GM12891 (cell line): ENCODE measurements at regions not wholly inside any gene's neighbourhood (a gene's known extent, or its start where the extent isn't known, plus 50 kb on each side); places are given as distances from the start of the nearest gene placed in this dataset.

Experiments used
- DNase-seq: peaks from one replicate; pipeline ENCODE4 v3.0.0; 2011; ENCODE audit warnings: low spot score; ENCODE audit not compliant: insufficient read length
- FAIRE-seq: peaks from 2 replicates; lab custom pipeline; 2011; peaks lifted over from hg19 to GRCh38; lab: Jason Lieb, UNC
- PAX5 ChIP-seq: IDR thresholded peaks from 2 replicates; pipeline ENCODE4 v1.6.1; 2011; ENCODE audit warnings: low read length, moderate library complexity, mild to moderate bottlenecking; ENCODE audit not compliant: insufficient read depth, severe bottlenecking
- POLR2A ChIP-seq: IDR thresholded peaks from 2 replicates; pipeline ENCODE4 v1.6.1; 2011; ENCODE audit warnings: low read depth, low read length, control low read depth
- POLR2AphosphoS5 ChIP-seq: IDR thresholded peaks from 2 replicates; pipeline ENCODE4 v1.6.1; 2011; ENCODE audit warnings: low read depth, low read length, control low read depth
- POU2F2 ChIP-seq: IDR thresholded peaks from 2 replicates; pipeline ENCODE4 v1.6.1; 2011; ENCODE audit warnings: low read depth, mild to moderate bottlenecking, control low read depth, low read length, moderate library complexity
- SPI1 ChIP-seq: IDR thresholded peaks from 2 replicates; pipeline ENCODE4 v1.6.1; 2011; ENCODE audit warnings: low read depth, low read length, control low read depth
- TAF1 ChIP-seq: IDR thresholded peaks from 2 replicates; pipeline ENCODE4 v1.6.1; 2011; ENCODE audit warnings: low read depth, low read length, control low read depth

DNA sequence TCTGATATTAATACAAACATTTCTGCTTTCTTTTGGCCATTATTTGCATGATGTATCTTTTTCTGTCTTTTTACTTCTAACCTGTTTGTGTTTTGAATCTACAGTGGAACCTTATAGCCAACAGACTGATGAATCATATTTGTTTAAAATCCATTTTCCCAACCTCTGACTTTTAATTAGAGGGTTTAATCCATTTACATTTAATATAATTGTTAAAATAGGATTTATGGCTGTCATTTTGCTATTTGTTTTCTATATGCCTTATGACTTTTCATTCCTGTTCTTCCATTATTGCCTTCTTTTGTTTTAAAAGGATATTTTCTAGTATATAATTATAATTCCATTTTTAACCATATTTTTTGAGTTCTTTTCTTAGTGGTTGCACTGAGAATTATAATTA, 286.1 kb downstream of the ZNF621 start:
- FAIRE-seq, result no peak
- TF ChIP-seq POLR2AphosphoS5 (no peak), PAX5 (no peak), POU2F2 (no peak), SPI1 (no peak), POLR2A (no peak), TAF1 (no peak)
- DNase-seq, result no peak

- TF ChIP-seq PAX5 (no peak), POLR2A (no peak), POU2F2 (no peak), POLR2AphosphoS5 (no peak), SPI1 (no peak), TAF1 (no peak)
- FAIRE-seq (no peak), DNase-seq (no peak)
These were observed 292.3 kb downstream of the ZNF621 start for GRCh38 chr3:40817017-40817416.

- no peak for FAIRE-seq
- no peak for DNase-seq
- TF ChIP-seq POLR2AphosphoS5, result no peak
- no peak for TF ChIP-seq TAF1
- no peak for TF ChIP-seq SPI1
- TF ChIP-seq POLR2A, result no peak
- no peak for TF ChIP-seq POU2F2
- no peak for TF ChIP-seq PAX5
These were observed 296.6 kb downstream of the ZNF621 start for GRCh38 chr3:40821315-40821714.

GRCh38 chr3:40827226-40827625, 302.5 kb downstream of the ZNF621 start:
- no peak for TF ChIP-seq SPI1
- TF ChIP-seq TAF1, result no peak
- no peak for TF ChIP-seq POLR2AphosphoS5
- no peak for TF ChIP-seq PAX5
- no peak for TF ChIP-seq POU2F2
- no peak for TF ChIP-seq POLR2A
- no peak for DNase-seq
- no peak for FAIRE-seq

- FAIRE-seq (no peak), DNase-seq (no peak)
- TF ChIP-seq SPI1 (no peak), TAF1 (no peak), PAX5 (no peak), POU2F2 (no peak), POLR2AphosphoS5 (no peak), POLR2A (no peak)
These were observed 303.4 kb downstream of the ZNF621 start for GRCh38 chr3:40827942-40828688.

DNA sequence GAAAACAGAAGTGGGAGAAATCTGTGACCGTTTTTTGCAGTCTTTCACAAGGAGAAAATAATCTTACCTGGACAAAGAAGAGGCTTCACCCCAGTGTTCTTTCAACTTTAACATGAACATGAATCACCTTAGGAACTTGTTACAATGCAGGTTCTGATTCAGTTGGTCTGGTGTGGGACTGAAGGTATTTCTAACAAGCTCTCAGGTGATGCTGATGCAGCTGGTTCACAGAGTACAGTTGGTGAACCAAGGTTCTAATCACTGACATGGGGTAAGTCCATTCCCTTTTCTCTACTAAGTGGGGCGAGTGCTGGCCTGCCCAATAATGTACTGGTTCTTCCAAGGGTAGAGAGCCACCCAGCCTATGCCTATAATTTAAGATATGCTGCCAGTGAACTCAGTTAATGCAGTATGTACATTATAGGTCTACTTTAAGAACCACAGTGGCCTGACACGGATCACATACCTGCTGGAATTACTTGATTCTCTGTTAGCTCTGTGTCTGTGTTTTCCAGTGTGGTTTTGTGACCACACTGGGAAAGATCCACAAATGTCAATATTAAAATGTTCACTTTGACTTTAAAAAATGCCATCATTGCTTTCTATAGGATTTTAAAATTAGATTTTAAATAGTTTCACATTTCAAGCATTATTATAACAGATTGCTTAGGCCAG, 304.1 kb downstream of the ZNF621 start:
- FAIRE-seq, result no peak

GRCh38 chr3:40829876-40830275, 305.1 kb downstream of the ZNF621 start:
- FAIRE-seq (no peak), DNase-seq (no peak)
- TF ChIP-seq POU2F2 (no peak), SPI1 (no peak), POLR2AphosphoS5 (no peak), TAF1 (no peak), PAX5 (no peak), POLR2A (no peak)

More for the DNA sequence above, 304.1 kb downstream of the ZNF621 start:
- TF ChIP-seq POU2F2 (no peak), TAF1 (no peak), SPI1 (no peak), PAX5 (no peak), POLR2A (no peak), POLR2AphosphoS5 (no peak)
- DNase-seq, result no peak

DNA sequence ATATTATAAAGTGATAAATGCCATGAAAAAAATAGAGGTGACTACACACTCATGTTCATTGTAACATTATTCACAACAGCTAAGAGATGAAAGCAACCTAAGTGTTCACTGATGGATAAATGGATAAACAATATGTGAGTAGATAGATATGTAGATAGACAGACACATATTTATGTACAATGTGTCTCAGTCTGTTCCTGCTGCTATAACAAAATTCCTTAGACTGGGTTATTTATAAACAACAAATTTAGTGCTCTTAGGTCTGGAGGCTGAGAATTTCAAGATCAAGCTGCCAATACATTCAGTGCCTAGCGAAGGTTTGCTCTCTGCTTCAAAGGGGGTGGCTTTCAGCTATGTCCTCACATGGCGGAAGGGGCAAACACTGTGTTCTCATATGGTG, 312.5 kb downstream of the ZNF621 start:
- no peak for TF ChIP-seq POLR2A
- no peak for TF ChIP-seq PAX5
- TF ChIP-seq POLR2AphosphoS5, result no peak
- no peak for TF ChIP-seq POU2F2
- no peak for TF ChIP-seq SPI1
- TF ChIP-seq TAF1, result no peak
- FAIRE-seq (no peak), DNase-seq (no peak)

- FAIRE-seq (no peak), DNase-seq (no peak)
- TF ChIP-seq TAF1, result no peak
- TF ChIP-seq PAX5, result no peak
These were observed 316.4 kb downstream of the ZNF621 start for GRCh38 chr3:40841131-40841530.
